Liver (tissue), 2 donors: ENCODE measurements at regions not wholly inside any gene's neighbourhood (a gene's known extent, or its start where the extent isn't known, plus 50 kb on each side); places are given as distances from the start of the nearest gene placed in this dataset.

Source experiments
- CTCF ChIP-seq: fragments of 150-350 bp; IDR thresholded peaks from 2 replicates; pipeline ENCODE4 v1.5.1; 2017; ENCODE audit warnings: improper control_type of control experiment, low read depth, low read length; ENCODE audit not compliant: missing input control
- FOXA1 ChIP-seq: IDR thresholded peaks from 2 replicates; pipeline ENCODE4 v1.6.1; 2016; ENCODE audit warnings: antibody characterized with exemption
- donor health status: healthy.

GRCh38 chr21:35458405-35458804, 409.3 kb upstream of the RUNX1 start:
- TF ChIP-seq CTCF, result no peak
- TF ChIP-seq FOXA1, result no peak
